ENCODE measurements at regions not wholly inside any gene's neighbourhood (a gene's known extent, or its start where the extent isn't known, plus 50 kb on each side); places are given as distances from the start of the nearest gene placed in this dataset.

DNA sequence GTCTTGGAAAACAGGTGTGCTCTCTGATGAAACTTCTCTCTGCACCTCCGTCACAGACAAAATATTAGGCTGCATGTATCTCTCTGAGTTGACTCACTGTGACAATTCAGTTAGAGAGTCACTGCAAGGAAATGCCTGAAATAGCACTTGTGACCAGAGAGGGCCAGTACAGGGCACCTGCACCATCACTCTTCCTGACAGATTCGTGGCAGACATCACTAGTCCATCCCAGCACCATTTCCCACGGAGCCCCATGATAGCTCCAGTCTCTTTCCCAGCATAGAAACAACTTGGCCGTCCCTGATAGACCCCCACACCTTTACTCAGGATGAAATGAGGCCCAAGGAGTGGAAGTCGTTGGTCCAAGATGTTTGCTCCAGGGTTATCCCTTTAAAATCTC lies 73.3 kb upstream of the ISX start:
- TF ChIP-seq CTCF (optimal IDR thresholded peaks at IDR 0.05 in 1 of 3, IDR thresholded peaks at IDR 0.05 in 1 of 3, conservative IDR thresholded peaks at IDR 0.05 in 1 of 3; ENCODE audit: extremely low read depth in 1 of 3, insufficient read depth in 2 of 3, low read length in 3 of 3) (no peak), EZH2 (IDR thresholded peaks at IDR 0.05; ENCODE audit: low read length) (no peak)

Measured in keratinocyte (primary cell).